ENCODE measurements at regions not wholly inside any gene's neighbourhood (a gene's known extent, or its start where the extent isn't known, plus 50 kb on each side); places are given as distances from the start of the nearest gene placed in this dataset.

GRCh38 chr10:28094121-28094520 lies 95.2 kb upstream of the ODAD2 start:
- 81 to 92% (median 91%) methylated on average over 8 of the region's 8 CpGs for WGBS, 4 donors
- intact Hi-C loops (cut with DNase I): no loop called here
- no peak for ATAC-seq

GRCh38 chr10:28091913-28092312 lies 93.0 kb upstream of the ODAD2 start:
- Histone ChIP-seq H3K4me3 (no peak overlapping the region), H3K4me1 (no peaks in the 10 kb centered on the region), H3K36me3 (peaks cover 0 to 7% (median 0%) of the 10 kb centered on the region in 9 donors), H3K27me3 (no peaks in the 10 kb centered on the region), H3K27ac (no peak overlapping the region), H3K9me3 (no peaks in the 10 kb centered on the region)
- WGBS, 4 donors: 78 to 91% (median 85%) methylated on average over 2 of the region's 2 CpGs
- no peak for ATAC-seq
- no peak for TF ChIP-seq POLR2A (IDR thresholded peaks at IDR 0.05)
- TF ChIP-seq CTCF (IDR thresholded peaks at IDR 0.05): no peak
- intact Hi-C loops (cut with DNase I): no loop called here
- DNase-seq: no peak

More at GRCh38 chr10:28094121-28094520, 95.2 kb upstream of the ODAD2 start:
- H3K4me1 ChIP-seq: no peaks in the 10 kb centered on the region
- no peaks in the 10 kb centered on the region for H3K9me3 ChIP-seq
- H3K36me3 ChIP-seq: peaks cover 0 to 3% (median 0%) of the 10 kb centered on the region in 9 donors
- no peak for DNase-seq
- no peak overlapping the region for H3K4me3 ChIP-seq
- no peak overlapping the region for H3K27ac ChIP-seq
- TF ChIP-seq CTCF (IDR thresholded peaks at IDR 0.05): no peak
- TF ChIP-seq POLR2A (IDR thresholded peaks at IDR 0.05): no peak
- no peaks in the 10 kb centered on the region for H3K27me3 ChIP-seq

GRCh38 chr10:28090506-28090905 lies 91.6 kb upstream of the ODAD2 start:
- intact Hi-C loops (cut with DNase I): no loop called here
- Histone ChIP-seq H3K4me1 (no peaks in the 10 kb centered on the region), H3K27ac (no peak overlapping the region), H3K4me3 (no peak overlapping the region), H3K36me3 (peaks cover 0 to 7% (median 0%) of the 10 kb centered on the region in 9 donors), H3K27me3 (no peaks in the 10 kb centered on the region), H3K9me3 (peaks cover 0 to 3% (median 0%) of the 10 kb centered on the region in 12 donors)
- no peak for ATAC-seq
- 68 to 94% (median 86%) methylated on average over 4 of the region's 4 CpGs for WGBS, 4 donors
- DNase-seq: no peak
- TF ChIP-seq POLR2A (IDR thresholded peaks at IDR 0.05): no peak
- TF ChIP-seq CTCF (IDR thresholded peaks at IDR 0.05): no peak

DNA sequence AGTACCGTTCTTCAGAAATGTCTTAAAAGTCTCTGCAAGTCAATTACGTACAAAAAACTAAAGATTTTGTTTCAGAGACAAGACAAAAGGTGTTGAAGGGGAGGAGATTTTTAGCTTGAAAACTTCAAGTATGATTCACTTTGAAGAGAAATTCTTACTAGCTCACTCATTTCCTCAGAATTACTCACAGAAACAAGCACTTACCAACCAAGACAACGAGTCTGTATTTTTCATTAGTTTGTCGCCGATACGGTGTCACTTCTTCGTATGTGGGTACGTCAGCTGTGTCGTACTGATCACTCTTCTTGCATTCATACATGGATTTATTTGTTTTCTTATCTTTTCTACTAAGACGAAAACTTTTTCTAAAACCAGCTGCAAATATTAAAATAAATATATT lies 90.6 kb upstream of the ODAD2 start:
- H3K36me3 ChIP-seq: peaks cover 0 to 7% (median 0%) of the 10 kb centered on the region in 9 donors
- no peaks in the 10 kb centered on the region for H3K4me1 ChIP-seq
- no peak overlapping the region for H3K4me3 ChIP-seq
- no peaks in the 10 kb centered on the region for H3K27me3 ChIP-seq
- intact Hi-C loops (cut with DNase I): no loop called here
- 85 to 92% (median 91%) methylated on average over 10 of the region's 10 CpGs for WGBS, 4 donors
- no peak overlapping the region for H3K27ac ChIP-seq
- H3K9me3 ChIP-seq: peaks cover 0 to 3% (median 0%) of the 10 kb centered on the region in 12 donors
- TF ChIP-seq POLR2A (IDR thresholded peaks at IDR 0.05): no peak
- no peak for TF ChIP-seq CTCF (IDR thresholded peaks at IDR 0.05)
- no peak for DNase-seq
- no peak for ATAC-seq

Data from heart left ventricle (tissue), 16 donors.